GM12878 (cell line): ENCODE measurements at regions not wholly inside any gene's neighbourhood (a gene's known extent, or its start where the extent isn't known, plus 50 kb on each side); places are given as distances from the start of the nearest gene placed in this dataset.

ENCODE experiments used
- ATAC-seq: fragments of 200-7000 bp; cut with Tn5 transposase; 3 replicates; pipeline ENCODE4 v1.9.1; 2020; ENCODE audit warnings: mild to moderate bottlenecking, moderate library complexity
- BruUV-seq: library from RNA; stranded (reverse); fragments of 400-500 nt; replicated peaks from 2 replicates; lab custom pipeline; 2021; lab: Mats Ljungman, UMichigan
- CTCF ChIA-PET: fragments of 300-600 bp; sonication (Branson Sonifier 250); formaldehyde crosslinking; extraction: SDS; loops from one replicate; lab custom pipeline; 2021; ENCODE audit warnings: inconsistent platforms; lab: Yijun Ruan, JAX
- POLR2A ChIA-PET: fragments of 350-600 bp; formaldehyde crosslinking; extraction: SDS; loops from one replicate; lab custom pipeline; 2021; ENCODE audit warnings: inconsistent platforms; lab: Charles Lee
- RAD21 ChIA-PET: fragments of 300-600 bp; sonication (Branson Sonifier 250); formaldehyde crosslinking; loops from one replicate; lab custom pipeline; 2023; ENCODE audit warnings: antibody characterized with exemption; ENCODE audit not compliant: unreplicated experiment; lab: Charles Lee
- SMC1A ChIA-PET: fragments of 300-600 bp; sonication (Branson Sonifier 250); formaldehyde crosslinking; loops from one replicate; lab custom pipeline; 2023; ENCODE audit not compliant: unreplicated experiment, uncharacterized antibody; lab: Charles Lee
- DNase-seq: peaks from one replicate; pipeline ENCODE4 v3.0.0-alpha.2; 2011; ENCODE audit warnings: low read depth, low spot score
- FAIRE-seq: peaks from 3 replicates; lab custom pipeline; 2011; peaks lifted over from hg19 to GRCh38; lab: Jason Lieb, UNC
- H2AFZ ChIP-seq: 2 replicates; pipeline ENCODE4 v1.6.0; 2011; ENCODE audit warnings: low read depth, low read length, control low read depth; ENCODE audit not compliant: control insufficient read depth
- H3K27ac ChIP-seq: 2 replicates; pipeline ENCODE4 v1.5.1; 2011; ENCODE audit warnings: control low read depth; ENCODE audit not compliant: control insufficient read depth, insufficient read depth
- H3K27me3 ChIP-seq, 2 experiments: replicated peaks in 1 of 2; 2 replicates each; pipeline versions ENCODE4 v1.6.0 to v1.6.1; 2011; ENCODE audit warnings: low read length in 1 of 2; ENCODE audit not compliant: control insufficient read depth in 2 of 2, insufficient read depth in 2 of 2
- H3K36me3 ChIP-seq, 2 experiments: 2 replicates each; pipeline ENCODE4 v1.5.1; 2011; ENCODE audit warnings: low read length in 1 of 2; ENCODE audit not compliant: control insufficient read depth in 2 of 2, insufficient read depth in 2 of 2
- H3K4me1 ChIP-seq: 2 replicates; pipeline ENCODE4 v1.6.1; 2011; ENCODE audit warnings: mild to moderate bottlenecking, low read length, moderate library complexity, mixed read lengths; ENCODE audit not compliant: control insufficient read depth, insufficient read depth
- H3K4me2 ChIP-seq: 2 replicates; pipeline ENCODE4 v1.6.0; 2011; ENCODE audit warnings: control low read depth; ENCODE audit not compliant: control insufficient read depth, insufficient read depth
- H3K4me3 ChIP-seq: fragments of 200-600 bp; sonication (generic); 2 replicates; pipeline ENCODE4 v1.5.1; 2016
- H3K79me2 ChIP-seq: 2 replicates; pipeline ENCODE4 v1.6.0; 2011; ENCODE audit warnings: low read length; ENCODE audit not compliant: control insufficient read depth, insufficient read depth
- H3K9ac ChIP-seq: 2 replicates; pipeline ENCODE4 v1.8.0; 2011; ENCODE audit warnings: low read length, control low read depth, mixed read lengths; ENCODE audit not compliant: control insufficient read depth, insufficient read depth
- H3K9me3 ChIP-seq: replicated peaks from 3 replicates; pipeline ENCODE4 v1.5.1; 2011; ENCODE audit warnings: mild to moderate bottlenecking, low read length; ENCODE audit not compliant: control insufficient read depth, insufficient read depth
- H4K20me1 ChIP-seq: 2 replicates; pipeline ENCODE4 v1.6.0; 2011; ENCODE audit not compliant: control insufficient read depth, insufficient read depth
- CBFB ChIP-seq: IDR thresholded peaks from 2 replicates; pipeline ENCODE4 v1.6.1; 2016; ENCODE audit warnings: antibody characterized with exemption, low read depth
- E2F4 ChIP-seq: IDR thresholded peaks from 2 replicates; pipeline ENCODE4 v1.6.1; 2012; ENCODE audit warnings: low read depth, low read length, improper control_type of control experiment
- EED ChIP-seq: sonication (generic); IDR thresholded peaks from 2 replicates; pipeline ENCODE4 v1.6.1; 2016; ENCODE audit warnings: antibody characterized with exemption, low read depth
- HCFC1 ChIP-seq: fragments of 150-350 bp; IDR thresholded peaks from 2 replicates; pipeline ENCODE4 v1.6.1; 2014; ENCODE audit warnings: low read length
- KLF5 ChIP-seq: fragments of 450-650 bp; IDR thresholded peaks from 2 replicates; pipeline ENCODE4 v1.6.1; 2014; ENCODE audit warnings: mild to moderate bottlenecking; ENCODE audit not compliant: partially characterized antibody
- MEF2A ChIP-seq: IDR thresholded peaks from 2 replicates; pipeline ENCODE4 v1.6.1; 2011; ENCODE audit warnings: low read depth, mild to moderate bottlenecking, low read length, moderate library complexity; ENCODE audit not compliant: insufficient read depth
- MEF2B ChIP-seq: fragments of 450-650 bp; IDR thresholded peaks from 2 replicates; pipeline ENCODE4 v1.6.1; 2018; ENCODE audit warnings: mild to moderate bottlenecking, moderate library complexity; ENCODE audit not compliant: partially characterized antibody, poor library complexity, severe bottlenecking
- PKNOX1 ChIP-seq: fragments of 450-650 bp; IDR thresholded peaks from 2 replicates; pipeline ENCODE4 v1.6.1; 2016; ENCODE audit warnings: mild to moderate bottlenecking
- RFX5 ChIP-seq: IDR thresholded peaks from 2 replicates; pipeline ENCODE4 v1.6.1; 2011; ENCODE audit warnings: low read depth, low read length, improper control_type of control experiment
- SUZ12 ChIP-seq: fragments of 200-600 bp; sonication (generic); IDR thresholded peaks from one replicate; pipeline ENCODE4 v1.6.1; 2018; ENCODE audit warnings: antibody characterized with exemption, mild to moderate bottlenecking; ENCODE audit not compliant: unreplicated experiment
- TAF1 ChIP-seq: IDR thresholded peaks from 2 replicates; pipeline ENCODE4 v1.6.1; 2011; ENCODE audit warnings: mild to moderate bottlenecking, low read depth, low read length, borderline replicate concordance
- ZBED1 ChIP-seq: IDR thresholded peaks from 2 replicates; pipeline ENCODE4 v1.6.1; 2016; ENCODE audit warnings: borderline replicate concordance
- WGBS: methylation state at CpG from one replicate; pipeline ENCODE4 v1.1.6; 2016; ENCODE audit warnings: low lambda C conversion rate; ENCODE audit not compliant: insufficient replicate concordance, insufficient coverage; ENCODE audit errors: missing lambda C conversion rate; 5-methylcytosine and 5-hydroxymethylcytosine counted together
- in situ Hi-C: fragments of 300-500 bp; cut with MboI; formaldehyde crosslinking; loops from 9 replicates; pipeline ENCODE4 v1.14.3; 2018; ENCODE audit warnings: mixed read lengths
- intact Hi-C: fragments of 100-400 bp; cut with micrococcal nuclease; formaldehyde crosslinking; loops from one replicate; pipeline ENCODE4 v1.14.2; 2022; ENCODE audit not compliant: unreplicated experiment

- in situ Hi-C loops = no loop called here
- DNase-seq (no peak), FAIRE-seq (no peak), ATAC-seq (no peak)
- no peak overlapping the region for H3K27ac ChIP-seq
- no peak overlapping the region for H3K9ac ChIP-seq
- H3K79me2 ChIP-seq = no peaks in the 10 kb centered on the region
- H4K20me1 ChIP-seq = no peaks in the 10 kb centered on the region
- 41% methylated on average over 2 of the region's 2 CpGs for WGBS
- ChIA-PET CTCF (no interaction called here), RAD21 (no interaction called here), POLR2A (no interaction called here)
- H3K36me3 ChIP-seq = no peaks in the 10 kb centered on the region
- no TSS peak for BruUV-seq
- no peak overlapping the region for H2AFZ ChIP-seq
- no peak for TF ChIP-seq EED
- TF ChIP-seq, all 136 proteins: peak for 0
- SMC1A ChIA-PET = no interaction called here
- no peaks in the 10 kb centered on the region for H3K4me1 ChIP-seq
- no peak overlapping the region for H3K4me2 ChIP-seq
- intact Hi-C loops = no loop called here
- H3K27me3 ChIP-seq = no peaks in the 10 kb centered on the region
- H3K4me3 ChIP-seq = no peak overlapping the region
- no peaks in the 10 kb centered on the region for H3K9me3 ChIP-seq
Measured at GRCh38 chr4:12382567-12382966, 953.9 kb upstream of the HS3ST1 start.

GRCh38 chr4:12379191-12379590 lies 950.5 kb upstream of the HS3ST1 start:
- ATAC-seq = no peak
- Histone ChIP-seq H3K4me3 (no peak overlapping the region), H3K9me3 (no peaks in the 10 kb centered on the region), H3K27me3 (no peaks in the 10 kb centered on the region), H3K9ac (no peak overlapping the region), H4K20me1 (no peaks in the 10 kb centered on the region), H3K27ac (no peak overlapping the region), H2AFZ (no peak overlapping the region), H3K4me1 (no peaks in the 10 kb centered on the region), H3K4me2 (no peak overlapping the region), H3K79me2 (no peaks in the 10 kb centered on the region), H3K36me3 (no peaks in the 10 kb centered on the region)
- in situ Hi-C loops (no loop called here), intact Hi-C loops (no loop called here)
- TF ChIP-seq SUZ12 = no peak
- TF ChIP-seq TAF1 = no peak
- no peak for TF ChIP-seq MEF2A
- TF ChIP-seq RFX5 = no peak
- no peak for TF ChIP-seq KLF5
- no peak for TF ChIP-seq HCFC1
- TF ChIP-seq ZBED1 = no peak
- TF ChIP-seq CBFB = no peak
- no peak for TF ChIP-seq MEF2B
- no peak for TF ChIP-seq PKNOX1
- TF ChIP-seq E2F4 = no peak
- ChIA-PET CTCF (no interaction called here), SMC1A (interaction anchor here (0.6 kb wide), 1 partner anchor 1141 kb away, joined by 3 read pairs; no protein-coding TSS in a partner anchor), POLR2A (no interaction called here), RAD21 (no interaction called here)
- DNase-seq = no peak
- no TSS peak for BruUV-seq
- FAIRE-seq = no peak
- 89% methylated on average over 1 of the region's 1 CpG for WGBS
